ENCODE measurements at regions not wholly inside any gene's neighbourhood (a gene's known extent, or its start where the extent isn't known, plus 50 kb on each side); places are given as distances from the start of the nearest gene placed in this dataset.

GRCh38 chr4:19803406-19803805 is 448.3 kb upstream of the SLIT2 start:
- no peak overlapping the region for H2BK12ac ChIP-seq (ENCODE audit: insufficient read length, low read depth, low read length)
- no peak overlapping the region for H3K14ac ChIP-seq (ENCODE audit: insufficient read depth, low read length)
- H3K18ac ChIP-seq (ENCODE audit: insufficient read length, low read depth, low read length): no peak overlapping the region
- Mint-ChIP-seq H3K27ac (no peak overlapping the region), H3K4me3 (no peak overlapping the region), H3K36me3 (ENCODE audit: insufficient read depth in 1 of 3, low read depth in 3 of 3) (no peaks in the 10 kb centered on the region), H3K27me3 (ENCODE audit: low read depth) (no peaks in the 10 kb centered on the region), H3K9me3 (no peaks in the 10 kb centered on the region), H3K4me1 (no peaks in the 10 kb centered on the region)
- H3K4me2 ChIP-seq (ENCODE audit: insufficient read depth, insufficient read length, low read length): no peak overlapping the region
- H3K27ac ChIP-seq (ENCODE audit: insufficient read length, low read depth, low read length): no peak overlapping the region
- no peak overlapping the region for H2BK20ac ChIP-seq (ENCODE audit: low read depth, low read length, poor library complexity, severe bottlenecking)
- H3K23me2 ChIP-seq (ENCODE audit: insufficient read length, low read depth, low read length, poor library complexity, severe bottlenecking): no peaks in the 10 kb centered on the region
- no peak overlapping the region for H3K4ac ChIP-seq (ENCODE audit: low read depth, low read length)
- H3K9me3 ChIP-seq (ENCODE audit: control insufficient read depth, low read depth, low read length): no peaks in the 10 kb centered on the region
- H2BK15ac ChIP-seq (ENCODE audit: low read depth, low read length): no peak overlapping the region
- no peaks in the 10 kb centered on the region for H4K20me1 ChIP-seq (ENCODE audit: control insufficient read depth, insufficient read depth, insufficient read length)
- no peaks in the 10 kb centered on the region for H3K79me2 ChIP-seq (ENCODE audit: insufficient read depth, low read length)
- no peak overlapping the region for H2AFZ ChIP-seq (ENCODE audit: low read length)
- no peak overlapping the region for H3K56ac ChIP-seq (ENCODE audit: insufficient read length, low read depth, low read length)
- H3T11ph ChIP-seq (ENCODE audit: low read length): no peak overlapping the region
- H3K9ac ChIP-seq (ENCODE audit: extremely low read depth, insufficient read length, low read length): no peak overlapping the region
- no peaks in the 10 kb centered on the region for H3K4me1 ChIP-seq (ENCODE audit: insufficient read depth, low read length)
- no peak overlapping the region for H2AK5ac ChIP-seq (ENCODE audit: insufficient read length, low read length)
- no peak overlapping the region for H2BK120ac ChIP-seq (ENCODE audit: low read depth, low read length, poor library complexity, severe bottlenecking)
- H2BK5ac ChIP-seq (ENCODE audit: insufficient read length, low read length): no peak overlapping the region
- 0 out of 3 replicates have a peak, but pooled peaks have one; percentile 11 for TF ChIP-seq CTCF (conservative IDR thresholded peaks at IDR 0.05)
- H4K91ac ChIP-seq (ENCODE audit: insufficient read length, low read depth, low read length): no peak overlapping the region
- H4K5ac ChIP-seq (ENCODE audit: insufficient read length, low read depth, low read length): no peak overlapping the region
- H3K27me3 ChIP-seq (ENCODE audit: insufficient read depth, low read length): no peaks in the 10 kb centered on the region
- DNase-seq: no peak
- no peak overlapping the region for H4K8ac ChIP-seq (replicated peaks; ENCODE audit: insufficient read length, low read depth, low read length)
- H3K23ac ChIP-seq (ENCODE audit: insufficient read length, low read depth, low read length): no peak overlapping the region
- H3K79me1 ChIP-seq (ENCODE audit: insufficient read depth, low read depth, low read length, poor library complexity, severe bottlenecking): no peaks in the 10 kb centered on the region
- WGBS (ENCODE audit: extremely low coverage, insufficient read length, low lambda C conversion rate): no CpG with 5 or more reads among the region's 2 CpGs
